NT2/D1 (cell line): ENCODE measurements at regions not wholly inside any gene's neighbourhood (a gene's known extent, or its start where the extent isn't known, plus 50 kb on each side); places are given as distances from the start of the nearest gene placed in this dataset.

ENCODE experiments used
- SUZ12 ChIP-seq: IDR thresholded peaks from 2 replicates; pipeline ENCODE4 v1.6.1; 2011; ENCODE audit not compliant: insufficient read length, insufficient read depth; ENCODE audit errors: extremely low read depth
- YY1 ChIP-seq: IDR thresholded peaks from 2 replicates; pipeline ENCODE4 v1.6.1; 2011; ENCODE audit not compliant: insufficient read length, insufficient read depth
- ZNF274 ChIP-seq: IDR thresholded peaks from 2 replicates; pipeline ENCODE4 v1.6.1; 2011; ENCODE audit warnings: mild to moderate bottlenecking, low read depth, low read length

GRCh38 chr1:118306851-118307250 is 121.8 kb upstream of the SPAG17 start:
- TF ChIP-seq SUZ12 (no peak), YY1 (no peak), ZNF274 (no peak)
